OCI-M1 (cell line): ENCODE measurements at regions not wholly inside any gene's neighbourhood (a gene's known extent, or its start where the extent isn't known, plus 50 kb on each side); places are given as distances from the start of the nearest gene placed in this dataset.

ENCODE experiments used
- DNase-seq: peaks from one replicate; lab custom pipeline; 2025; lab: John Stamatoyannopoulos, UW

DNA sequence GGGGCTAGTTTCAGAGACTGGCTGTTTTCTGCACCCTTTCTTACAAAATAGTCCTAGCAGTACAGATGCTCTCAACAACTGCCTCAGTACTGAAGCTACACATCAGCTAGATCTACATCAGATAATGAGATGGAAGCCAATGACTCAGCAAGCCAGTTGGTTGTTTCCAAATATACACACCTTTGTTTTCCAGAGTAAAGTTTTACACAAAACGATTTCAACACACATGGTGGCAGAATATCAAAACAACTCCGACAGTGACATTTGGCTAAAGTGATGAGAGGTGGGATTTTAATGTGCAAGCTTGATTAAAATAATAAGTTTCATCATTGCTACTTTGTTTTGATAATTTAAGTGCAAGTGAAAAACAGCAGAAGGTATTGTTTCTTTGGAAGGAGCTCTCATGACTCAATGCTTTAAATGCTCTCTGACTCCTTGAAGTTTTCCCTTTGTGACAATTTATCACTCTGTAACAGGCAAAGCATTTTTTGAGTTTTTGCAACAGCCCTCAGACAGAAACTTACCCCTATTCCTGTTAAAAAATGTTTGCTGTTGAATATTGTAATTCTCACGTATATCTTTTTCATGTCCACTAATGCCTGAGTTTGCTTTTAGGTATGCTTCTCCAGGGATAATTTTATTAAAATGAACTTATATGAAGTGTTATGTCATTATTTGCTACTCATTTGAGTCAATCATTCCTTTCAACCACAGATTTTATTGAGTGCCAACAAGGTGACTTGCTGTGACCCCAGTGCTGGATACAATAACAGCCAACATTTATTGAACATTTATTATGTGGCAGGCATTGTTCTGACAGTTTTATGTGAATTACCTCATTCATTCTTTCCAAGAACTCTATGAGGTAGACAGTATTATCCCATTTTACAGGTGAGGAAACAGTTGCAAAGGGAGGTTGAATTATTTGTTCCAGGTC lies 882.0 kb downstream of the TFAP2A start:
- DNase-seq = no peak

DNA sequence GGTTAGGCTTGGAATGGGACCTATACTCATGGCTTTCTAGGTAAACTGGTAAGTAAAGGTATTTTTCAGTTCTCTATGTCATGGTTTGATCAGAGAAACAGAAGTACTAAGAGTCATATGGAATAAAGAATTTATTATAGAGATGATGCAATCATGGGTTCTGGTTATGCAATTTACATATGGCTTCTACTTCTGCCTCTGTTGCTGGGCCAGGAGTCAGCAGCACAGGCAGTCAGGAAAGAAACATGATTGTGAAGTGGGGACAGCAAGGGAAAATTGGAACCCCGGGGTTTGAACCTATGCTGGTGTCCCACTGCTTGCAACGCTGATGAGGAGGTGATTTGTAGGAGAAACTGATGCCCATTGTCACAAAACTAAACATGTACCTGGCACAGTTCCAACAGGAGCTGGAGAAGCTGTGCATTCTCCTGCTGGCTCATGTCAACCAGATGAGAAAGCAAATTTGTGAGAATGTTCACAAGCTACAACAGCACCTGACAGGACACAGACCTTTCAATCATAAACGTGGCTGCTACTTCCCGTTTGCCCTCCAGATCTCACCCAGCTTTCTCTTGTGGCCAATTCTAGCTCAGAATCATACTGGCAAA lies 887.1 kb downstream of the TFAP2A start:
- DNase-seq = peak; percentile 80

DNA sequence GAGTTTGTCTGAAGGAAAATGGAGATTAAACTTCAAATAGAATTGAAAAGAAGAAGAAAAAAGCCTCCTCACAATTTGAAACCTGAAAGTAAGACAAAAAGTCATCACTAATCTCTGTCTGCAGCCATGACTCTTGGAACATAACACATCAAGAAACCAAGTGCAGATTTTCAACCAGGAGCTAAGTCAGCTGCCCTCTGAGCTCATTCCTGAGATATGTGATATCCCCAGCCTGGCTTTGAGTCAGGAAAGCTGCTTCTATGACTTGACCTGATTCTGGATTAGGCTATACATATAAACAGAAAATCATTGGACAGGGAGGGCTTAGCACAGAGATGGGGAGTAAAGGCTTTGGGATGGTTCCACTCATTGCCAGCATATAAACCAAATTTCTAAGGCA lies 891.4 kb downstream of the TFAP2A start:
- DNase-seq = peak; percentile 25

DNA sequence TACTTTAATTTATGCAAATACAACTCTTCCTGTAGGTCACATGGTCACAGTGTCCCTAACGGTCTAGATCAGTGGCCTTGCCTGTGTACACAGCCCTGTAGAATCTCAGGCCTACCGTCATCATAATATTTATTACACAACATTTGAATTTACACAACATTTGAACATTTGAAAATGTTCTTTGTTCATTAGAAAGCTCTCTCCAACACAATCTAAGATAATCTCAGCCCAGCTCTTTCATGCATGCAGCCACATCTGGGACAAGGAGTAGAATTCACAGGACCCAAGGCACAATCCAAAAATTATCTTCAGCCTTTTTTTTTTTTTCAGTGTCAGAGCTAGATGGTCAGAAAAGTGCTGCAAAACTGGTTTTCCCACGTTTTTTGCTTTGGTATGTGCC lies 892.8 kb downstream of the TFAP2A start:
- DNase-seq = no peak

DNA sequence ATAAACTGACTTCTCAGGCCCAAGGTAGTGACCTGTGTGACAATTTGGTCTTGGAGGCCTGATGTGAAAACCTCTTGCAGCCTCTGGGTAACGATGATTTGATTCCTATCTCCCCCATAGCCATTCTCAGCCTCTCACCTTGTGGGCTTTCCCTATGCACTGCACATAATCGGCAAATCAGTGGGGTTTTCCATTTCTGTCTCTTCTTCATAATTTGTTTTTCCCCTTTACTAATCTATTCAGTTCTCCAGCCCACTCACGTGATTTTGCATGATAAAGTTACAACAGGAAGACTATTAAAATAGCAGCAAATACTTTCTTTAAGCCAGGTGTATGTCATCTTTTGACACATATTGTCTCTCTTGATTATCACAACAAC lies 893.7 kb downstream of the TFAP2A start:
- no peak for DNase-seq

DNA sequence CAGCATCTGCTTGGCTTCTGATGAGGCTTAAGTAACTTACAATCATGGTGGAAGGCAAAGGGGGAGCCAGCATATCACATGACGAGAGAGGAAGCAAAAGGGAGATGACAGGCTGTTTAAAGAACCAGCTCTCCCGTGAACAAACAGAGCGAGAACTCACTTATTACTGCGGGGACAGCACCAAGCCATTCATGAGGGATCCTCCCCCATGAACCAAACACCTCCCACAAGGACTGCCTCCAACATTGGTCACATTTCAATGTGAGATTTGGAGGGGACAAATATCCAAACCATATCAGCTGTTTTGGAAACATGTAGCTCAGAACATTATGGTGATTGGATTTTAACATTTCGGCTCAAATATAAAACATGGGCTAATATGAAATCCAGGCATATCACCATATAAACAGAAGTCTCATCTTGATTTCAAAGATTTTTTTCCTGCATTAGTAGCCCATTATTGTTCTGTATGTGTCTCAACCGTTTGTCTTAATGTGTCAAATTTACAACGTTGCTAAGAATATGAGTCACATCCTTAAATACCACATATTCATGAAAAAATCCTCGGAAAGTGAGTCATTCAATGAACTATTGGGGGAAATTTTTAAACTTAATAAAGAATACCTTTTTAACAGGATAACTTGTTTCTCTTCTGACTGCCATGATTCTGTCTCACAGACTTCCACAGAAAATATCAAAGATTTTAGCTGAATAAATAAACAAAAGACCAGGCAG lies 894.3 kb downstream of the TFAP2A start:
- peak; percentile 50 for DNase-seq

DNA sequence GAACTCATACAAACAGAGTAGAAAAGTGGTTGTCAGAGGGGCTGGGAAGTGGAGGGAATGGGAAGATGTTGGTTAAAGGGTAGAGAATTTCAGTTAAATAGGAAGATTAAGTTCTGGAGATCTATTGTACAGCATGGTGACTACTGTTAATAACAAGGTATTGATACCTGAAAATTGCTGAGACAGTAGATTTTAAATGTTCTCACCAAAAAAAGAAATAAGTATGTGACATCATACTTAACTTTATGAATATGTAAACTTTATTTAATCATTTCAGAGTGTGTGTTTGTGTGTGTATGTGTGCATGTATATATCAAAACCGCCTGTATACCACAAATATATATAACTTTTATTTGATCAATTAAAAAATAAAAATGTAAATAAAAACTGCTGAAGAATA lies 896.4 kb downstream of the TFAP2A start:
- no peak for DNase-seq

DNA sequence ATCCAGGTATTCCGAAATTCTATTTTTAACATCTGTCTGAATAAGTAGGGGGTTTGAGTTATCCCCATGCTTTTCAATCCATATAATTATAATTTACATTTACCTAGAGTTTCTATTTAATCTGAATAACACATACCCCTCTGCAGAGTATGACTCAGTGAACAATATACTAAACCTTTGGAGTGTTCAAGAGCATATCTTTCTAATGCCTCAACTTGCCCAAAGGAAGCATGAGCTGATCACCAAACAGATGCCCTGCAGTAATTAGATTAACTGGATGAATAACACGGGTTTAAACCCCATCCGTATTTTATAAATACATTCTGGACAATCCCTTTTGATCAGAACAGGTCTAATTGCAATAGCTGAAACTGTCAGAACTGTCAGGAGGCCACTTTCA lies 897.1 kb downstream of the TFAP2A start:
- DNase-seq = no peak

DNA sequence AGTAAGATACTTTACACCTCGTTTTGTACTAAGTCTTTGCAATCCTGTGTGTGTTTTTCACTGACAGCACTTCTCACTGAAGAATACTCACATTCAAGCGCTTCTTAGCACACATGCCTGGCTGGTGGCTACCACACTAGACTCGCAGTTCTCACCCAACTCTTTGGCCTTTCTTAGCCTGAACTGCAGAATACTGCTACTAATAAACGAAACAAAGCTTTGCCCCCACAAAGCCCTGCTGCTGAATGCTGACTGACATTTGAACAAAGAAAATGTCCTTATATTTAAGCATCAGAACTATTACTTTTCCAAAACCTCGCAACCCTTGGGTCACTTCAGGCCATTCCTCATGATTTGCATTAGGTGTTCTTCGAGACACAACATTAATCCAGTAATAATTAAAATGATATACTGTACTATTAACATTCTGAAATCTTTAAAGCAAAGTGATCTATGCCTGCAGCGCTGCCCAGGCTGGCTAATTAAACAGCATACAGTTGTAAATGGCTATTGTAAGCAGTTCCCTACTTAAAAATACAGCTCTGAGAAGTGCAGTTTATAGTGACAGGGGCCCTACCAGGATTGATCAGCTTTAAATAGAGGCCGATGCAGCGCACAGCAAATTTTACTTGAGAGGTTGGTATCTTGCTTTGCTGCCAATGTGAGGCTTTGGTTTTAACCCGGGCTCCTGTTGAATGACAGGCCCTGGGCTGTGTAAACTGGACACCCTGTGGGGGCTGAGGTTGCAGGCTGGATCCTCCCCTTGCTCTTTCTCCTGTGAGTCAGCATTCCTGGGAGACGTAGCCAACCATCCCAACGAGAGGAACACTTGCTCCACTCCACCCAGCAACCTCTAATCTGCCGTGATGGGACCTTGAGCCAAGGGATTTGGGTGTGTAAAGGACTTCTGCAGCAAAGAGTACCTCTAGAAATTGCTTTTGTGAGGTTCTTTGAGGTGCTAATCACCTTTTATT lies 899.0 kb downstream of the TFAP2A start:
- no peak for DNase-seq

DNA sequence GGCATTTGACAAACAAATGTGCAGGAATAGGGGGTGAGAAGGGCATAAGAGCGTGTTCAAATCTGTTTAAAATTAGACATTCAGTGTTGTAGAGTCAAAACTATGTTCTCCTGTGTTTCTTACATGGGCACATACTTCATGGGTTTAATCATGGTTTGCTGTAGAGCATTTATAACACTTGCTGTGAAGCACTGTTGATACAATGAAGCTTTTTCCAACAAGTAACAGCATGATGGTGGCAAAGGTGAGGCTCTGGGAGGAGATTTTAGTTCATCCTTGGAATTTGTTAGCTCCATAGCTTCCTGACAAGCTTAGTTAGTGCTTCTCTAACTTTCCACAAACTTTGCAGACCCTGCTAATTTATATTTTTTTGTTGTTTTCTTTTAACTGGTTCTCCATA lies 900.7 kb downstream of the TFAP2A start:
- DNase-seq = no peak

DNA sequence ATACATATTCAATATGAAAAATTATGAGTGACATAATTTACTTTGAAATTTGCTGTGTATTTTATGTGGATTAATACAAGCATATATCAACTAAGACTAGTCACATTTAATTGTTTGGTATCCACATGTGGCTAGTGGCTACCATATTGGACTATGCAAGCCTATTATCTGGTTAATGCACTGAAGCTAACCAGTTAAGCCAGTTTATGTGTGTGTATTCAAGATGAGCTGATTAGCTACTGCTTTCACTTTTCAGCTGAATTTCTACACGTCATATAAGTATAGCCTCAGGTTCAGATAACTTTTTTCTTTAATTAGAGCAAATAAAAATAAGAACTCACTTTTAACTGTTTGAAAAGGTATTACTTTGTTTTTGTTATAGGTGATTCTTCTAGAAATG lies 903.7 kb downstream of the TFAP2A start:
- peak; percentile 35 for DNase-seq

DNA sequence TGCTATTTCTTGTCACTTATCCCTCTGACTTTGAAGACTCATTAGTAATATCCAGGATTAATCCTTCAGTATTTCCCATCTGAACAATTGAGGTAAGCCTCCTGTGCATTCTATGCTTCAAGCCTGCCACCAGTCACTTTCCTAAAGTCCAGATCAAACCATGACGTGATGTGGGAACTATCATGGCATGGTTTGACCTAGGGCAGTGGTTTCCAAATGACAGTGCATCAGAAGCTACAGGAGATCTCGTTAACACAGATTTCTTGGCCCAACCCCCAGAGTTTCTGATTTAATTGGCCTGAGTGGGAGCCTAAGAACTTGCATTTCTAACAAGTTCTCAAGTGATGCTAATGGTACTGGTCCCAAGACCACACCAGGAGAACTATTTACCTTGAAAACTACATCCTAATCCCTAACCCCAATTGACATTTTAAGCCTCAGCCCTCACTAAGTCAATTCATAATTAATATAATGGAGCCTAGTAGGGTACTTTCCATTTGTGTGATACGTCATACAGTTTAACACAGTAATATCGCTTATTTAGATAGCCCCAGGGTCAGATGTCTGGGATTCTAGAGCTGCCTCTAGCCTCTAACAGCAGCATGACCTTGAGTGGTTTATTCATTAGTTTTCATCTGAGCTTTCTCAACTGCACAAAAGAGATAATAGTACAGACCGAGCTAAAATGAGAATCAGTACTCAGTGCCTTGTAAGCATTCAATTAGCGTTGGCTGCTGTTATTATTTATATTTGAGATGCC lies 907.6 kb downstream of the TFAP2A start:
- DNase-seq = no peak

DNA sequence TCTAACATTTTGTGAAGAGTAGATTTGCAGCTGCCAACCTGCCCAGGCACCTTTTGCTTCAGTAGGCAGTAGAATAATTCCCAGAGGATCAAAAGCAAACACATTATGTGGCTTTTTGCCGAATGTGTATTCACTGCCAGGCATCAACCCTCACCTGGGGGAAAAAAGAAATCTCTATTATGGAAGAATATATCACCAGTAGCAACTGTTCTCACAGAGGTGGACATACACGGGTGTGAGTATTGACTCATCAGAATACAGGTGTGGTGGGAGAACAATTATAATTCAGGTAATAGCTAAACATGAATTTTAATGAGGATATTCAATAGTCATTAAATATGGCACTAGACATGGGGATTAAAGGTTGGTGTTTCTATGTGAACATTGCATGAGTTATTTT lies 910.7 kb downstream of the TFAP2A start:
- DNase-seq = no peak

DNA sequence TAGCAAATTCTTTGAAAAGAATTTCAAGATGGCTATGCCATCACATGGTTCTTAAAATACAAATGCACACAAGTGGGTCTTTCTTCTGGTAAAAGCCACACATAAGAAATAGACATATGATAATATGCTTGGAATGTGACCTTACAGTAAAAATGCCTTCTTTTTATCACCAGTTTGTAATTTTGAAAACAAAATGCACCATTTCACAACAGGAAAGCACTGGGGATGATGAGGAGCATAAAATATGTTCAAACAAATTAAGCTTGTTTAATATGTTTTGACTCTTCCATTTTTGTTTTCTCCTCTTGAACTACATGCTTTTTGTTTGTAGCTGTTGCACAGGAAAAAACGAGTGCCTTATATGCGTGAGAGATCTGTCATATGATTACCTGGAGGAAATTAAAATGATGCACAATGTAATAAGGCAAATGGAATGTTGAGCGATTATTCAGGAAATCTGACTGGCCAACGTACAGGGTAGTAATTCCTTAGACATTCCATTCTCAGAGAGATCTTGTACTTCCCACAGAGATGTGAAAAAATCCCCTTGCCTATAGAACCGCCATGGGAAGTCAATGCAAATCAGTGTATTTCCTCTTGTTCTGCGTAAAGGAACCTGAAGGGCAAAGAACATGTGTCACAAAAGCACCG lies 911.6 kb downstream of the TFAP2A start:
- no peak for DNase-seq

DNA sequence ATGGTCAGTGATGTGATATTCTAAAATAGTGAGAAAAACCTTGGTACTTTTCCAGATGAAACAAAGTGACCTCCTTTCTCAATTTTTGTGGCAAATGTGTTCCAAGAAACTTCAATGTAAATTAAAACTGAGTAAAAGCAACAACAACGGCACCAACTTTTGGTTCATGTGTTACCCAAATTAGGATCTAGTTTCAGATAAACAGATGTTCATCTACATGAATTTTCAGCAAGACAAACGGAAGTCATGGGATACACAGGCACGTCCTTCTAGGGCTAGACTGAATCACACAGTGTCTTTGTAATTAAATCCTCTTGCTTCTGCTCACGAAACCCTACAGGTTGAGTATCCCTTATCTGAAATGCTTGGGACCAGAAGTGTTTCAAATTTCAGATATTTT lies 915.2 kb downstream of the TFAP2A start:
- DNase-seq = no peak

DNA sequence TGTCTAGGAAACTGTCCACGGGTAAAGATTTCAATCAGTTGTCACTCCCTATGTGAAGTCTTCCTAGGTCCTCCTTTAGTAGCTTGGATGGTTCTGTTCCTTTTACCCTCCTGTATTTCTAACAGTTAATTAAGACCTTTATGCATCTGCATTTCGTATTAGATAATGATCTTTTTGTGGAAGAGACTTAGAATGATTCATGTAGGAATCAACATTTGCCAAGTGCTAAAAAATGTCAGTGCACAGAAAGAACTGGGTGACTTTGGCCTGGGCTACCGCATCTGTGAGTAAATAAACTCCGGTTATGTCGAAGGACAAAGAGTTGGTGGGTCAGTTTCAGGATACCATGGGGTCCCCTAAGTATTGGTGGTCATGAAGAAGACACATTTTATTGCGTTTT lies 918.0 kb downstream of the TFAP2A start:
- no peak for DNase-seq

DNA sequence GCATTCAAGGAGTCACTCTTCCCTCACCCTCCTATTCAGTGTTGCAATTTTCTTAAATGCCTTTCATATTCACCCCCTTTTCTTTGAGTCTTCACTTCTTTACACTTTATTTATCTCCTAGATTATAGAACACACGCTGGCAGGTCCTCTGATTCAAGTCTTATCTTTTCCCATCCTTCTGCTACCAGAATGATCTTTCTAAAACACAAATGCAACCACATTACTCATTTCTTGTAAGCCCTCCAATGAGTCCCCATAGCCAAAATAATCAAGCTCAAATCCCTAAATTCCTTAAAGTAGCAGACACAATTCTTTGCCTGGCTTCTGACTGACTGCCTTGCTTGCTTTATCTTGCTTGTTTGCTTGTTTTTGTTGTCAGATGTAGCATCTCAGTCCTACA lies 920.0 kb downstream of the TFAP2A start:
- DNase-seq = no peak

DNA sequence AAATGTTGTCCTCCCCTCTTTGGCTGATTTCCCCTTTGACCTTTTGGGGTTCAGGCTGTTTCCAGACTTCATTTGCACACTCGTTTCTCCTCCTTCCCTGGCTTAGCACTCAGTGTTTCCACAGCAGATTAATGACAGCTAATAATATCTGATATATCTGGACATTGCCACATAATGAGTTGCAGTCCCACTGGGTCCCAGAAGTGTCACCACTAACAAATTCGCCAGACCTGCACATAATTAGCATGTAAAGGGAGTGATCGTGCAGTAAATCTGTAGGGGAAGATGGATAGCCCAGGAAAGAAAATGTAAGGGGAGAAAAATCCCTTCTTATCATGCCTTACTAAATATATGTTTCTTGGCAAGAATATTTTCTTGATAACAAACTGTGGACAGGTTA lies 922.1 kb downstream of the TFAP2A start:
- DNase-seq = no peak

DNA sequence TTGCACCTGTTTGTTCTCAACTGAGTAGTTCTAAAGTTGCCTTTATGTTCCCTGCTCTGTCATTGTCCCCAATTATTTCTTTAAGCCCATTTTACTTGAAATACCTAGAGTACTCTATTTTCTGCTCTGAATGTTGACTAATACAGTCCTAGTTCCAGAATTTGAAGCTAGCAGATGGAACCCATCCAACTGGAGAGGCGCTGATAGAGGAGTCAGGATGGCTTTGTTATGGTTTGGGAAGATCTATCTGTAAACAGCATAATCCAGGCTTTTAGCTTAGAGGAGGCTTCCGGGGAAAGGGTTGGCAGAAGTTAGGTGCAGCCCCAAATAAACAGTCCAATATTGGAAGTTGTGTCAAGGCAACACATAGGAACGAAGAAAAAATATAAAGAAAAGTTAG lies 927.7 kb downstream of the TFAP2A start:
- no peak for DNase-seq

DNA sequence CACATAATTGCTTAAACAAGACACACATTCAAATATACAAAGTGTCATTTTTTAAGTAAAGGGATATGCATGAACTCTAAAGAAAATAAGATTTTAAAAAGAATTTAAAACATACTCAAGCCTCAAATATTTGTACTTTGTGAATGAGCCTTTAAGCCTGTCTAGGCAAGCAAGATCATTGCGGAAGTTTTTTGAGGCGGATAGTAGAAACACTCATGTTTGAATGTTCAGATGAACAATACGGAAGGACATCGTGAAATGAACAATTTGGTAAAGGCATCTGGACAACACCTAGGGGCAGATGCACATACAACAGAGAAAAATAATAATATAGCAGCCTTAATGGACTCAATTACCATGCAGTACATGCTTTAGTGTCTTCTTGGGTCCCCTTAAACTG lies 928.9 kb downstream of the TFAP2A start:
- no peak for DNase-seq

DNA sequence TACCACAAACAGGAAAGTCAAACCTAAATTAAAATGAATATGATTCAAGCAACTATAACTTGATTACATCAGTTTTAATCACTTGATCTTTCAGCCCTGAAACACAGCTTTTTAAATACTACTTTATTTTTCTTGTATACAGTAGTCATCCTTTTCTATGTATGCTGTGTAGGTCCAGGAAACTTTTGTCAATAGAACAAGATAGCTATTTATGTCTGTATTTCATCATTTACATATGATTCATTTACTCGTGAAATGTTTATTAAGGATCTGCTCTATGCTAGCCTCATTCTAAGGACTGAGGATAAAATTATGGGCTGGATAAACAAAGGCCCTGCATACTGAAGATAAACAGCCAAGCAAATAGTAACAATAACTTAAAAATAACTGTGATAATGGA lies 930.2 kb downstream of the TFAP2A start:
- DNase-seq = no peak
